Activated CD4-positive, alpha-beta T cell treated with anti-CD3 and anti-CD28 coated beads for 36 hours (primary cell): ENCODE measurements at regions not wholly inside any gene's neighbourhood (a gene's known extent, or its start where the extent isn't known, plus 50 kb on each side); places are given as distances from the start of the nearest gene placed in this dataset.
"Not testable (repeated sequence)": the region's sequence is repeated elsewhere in the genome, so short reads cannot be mapped to it uniquely, and the experiment has no call there.

ENCODE experiments used
- ATAC-seq: fragments of 200-7000 bp; cut with Tn5 transposase; one replicate; pipeline ENCODE4 v1.10.0; 2021; ENCODE audit warnings: mild to moderate bottlenecking, moderate library complexity
- CTCF ChIA-PET: fragments of 350-600 bp; sonication (Branson Sonifier 250); formaldehyde crosslinking; loops from one replicate; lab custom pipeline; 2021; ENCODE audit warnings: antibody characterized with exemption; lab: Charles Lee
- POLR2A ChIA-PET: fragments of 350-600 bp; sonication (Branson Sonifier 250); formaldehyde crosslinking; loops from one replicate; lab custom pipeline; 2021; ENCODE audit warnings: antibody characterized with exemption, inconsistent platforms; lab: Charles Lee
- DNase-seq: peaks from one replicate; pipeline ENCODE4 v3.0.0-alpha.2; 2020
- H3K27ac Mint-ChIP-seq: one replicate; pipeline ENCODE4 v1.8.0; 2021; ENCODE audit warnings: mixed read lengths
- H3K27me3 Mint-ChIP-seq: one replicate; pipeline ENCODE4 v1.8.0; 2021; ENCODE audit warnings: mixed read lengths
- H3K36me3 Mint-ChIP-seq: one replicate; pipeline ENCODE4 v1.8.0; 2021; ENCODE audit warnings: low read depth, mixed read lengths
- H3K4me1 Mint-ChIP-seq: one replicate; pipeline ENCODE4 v1.8.0; 2021; ENCODE audit warnings: mixed read lengths
- H3K4me3 Mint-ChIP-seq: one replicate; pipeline ENCODE4 v1.8.0; 2021; ENCODE audit warnings: mild to moderate bottlenecking, moderate library complexity, mixed read lengths
- H3K9me3 Mint-ChIP-seq: one replicate; pipeline ENCODE4 v1.8.0; 2021; ENCODE audit warnings: low read depth, mixed read lengths
- intact Hi-C, 2 experiments: fragments of 100-400 bp; cut with DNase I in 1 of 2; cut with micrococcal nuclease in 1 of 2; formaldehyde crosslinking; loops; one replicate each; pipeline versions ENCODE4 v1.14.2 to v1.15.1; 2022 to 2024; cut with DNase I, micrococcal nuclease

DNA sequence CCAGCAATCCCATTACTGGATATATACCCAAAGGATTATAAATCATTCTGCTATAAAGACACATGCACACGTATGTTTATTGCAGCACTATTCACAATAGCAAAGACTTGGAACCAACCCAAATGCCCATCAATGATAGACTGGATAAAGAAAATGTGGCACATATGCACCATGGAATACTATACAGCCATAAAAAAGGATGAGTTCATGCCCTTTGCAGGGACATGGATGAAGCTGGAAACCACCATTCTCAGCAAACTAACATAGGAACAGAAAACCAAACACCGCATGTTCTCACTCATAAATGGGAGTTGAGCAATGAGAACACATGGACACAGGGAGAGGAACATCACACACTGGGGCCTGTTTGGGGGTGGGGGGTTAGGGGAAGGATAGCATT, 90.8 kb upstream of the NTF3 start:
- H3K36me3 Mint-ChIP-seq, ATAC-seq, CTCF ChIA-PET, POLR2A ChIA-PET, H3K4me1 Mint-ChIP-seq, H3K27ac Mint-ChIP-seq, H3K9me3 Mint-ChIP-seq, H3K27me3 Mint-ChIP-seq, DNase-seq, H3K4me3 Mint-ChIP-seq, intact Hi-C loops: not testable (repeated sequence)

DNA sequence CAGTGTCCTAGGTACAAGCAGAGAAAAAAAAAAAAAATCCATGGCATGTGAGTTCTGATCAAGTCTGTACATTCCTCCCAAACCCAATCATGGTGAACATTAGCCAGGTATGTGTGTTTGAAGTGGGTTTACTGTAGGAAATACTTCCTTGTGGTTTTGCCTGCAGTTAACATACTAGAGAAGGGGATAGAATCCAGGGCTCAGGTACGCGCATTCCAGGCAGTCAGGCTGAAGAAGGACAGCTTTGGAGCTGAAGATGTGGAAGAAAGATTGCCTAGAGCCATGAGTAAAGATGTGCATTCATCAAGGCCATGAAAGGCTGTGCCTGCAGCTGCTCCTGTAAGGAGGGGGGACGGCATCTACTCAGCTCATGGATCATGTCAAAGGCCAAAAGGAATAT, 88.2 kb upstream of the NTF3 start:
- Mint-ChIP-seq H3K4me3 (no peak overlapping the region), H3K27ac (no peak overlapping the region), H3K36me3 (no peaks in the 10 kb centered on the region), H3K4me1 (no peaks in the 10 kb centered on the region), H3K27me3 (peaks cover 12% of the 10 kb centered on the region), H3K9me3 (no peaks in the 10 kb centered on the region)
- intact Hi-C loops: no loop called here
- POLR2A ChIA-PET: no interaction called here
- DNase-seq (no peak), ATAC-seq (no peak)
- CTCF ChIA-PET: interaction anchor here (0.6 kb wide), 1 partner anchor 21 kb away, joined by 3 read pairs; no protein-coding TSS in a partner anchor

GRCh38 chr12:5344131-5344530, 87.8 kb upstream of the NTF3 start:
- Mint-ChIP-seq H3K27me3 (peaks cover 12% of the 10 kb centered on the region), H3K4me3 (no peak overlapping the region), H3K27ac (no peak overlapping the region), H3K4me1 (no peaks in the 10 kb centered on the region), H3K36me3 (no peaks in the 10 kb centered on the region), H3K9me3 (no peaks in the 10 kb centered on the region)
- ATAC-seq (no peak), DNase-seq (no peak)
- ChIA-PET CTCF (interaction anchor here (0.5 to 0.6 kb wide), 2 partner anchors 22 to 180 kb away, joined by 3 read pairs; no protein-coding TSS in a partner anchor), POLR2A (no interaction called here)
- intact Hi-C loops: no loop called here

DNA sequence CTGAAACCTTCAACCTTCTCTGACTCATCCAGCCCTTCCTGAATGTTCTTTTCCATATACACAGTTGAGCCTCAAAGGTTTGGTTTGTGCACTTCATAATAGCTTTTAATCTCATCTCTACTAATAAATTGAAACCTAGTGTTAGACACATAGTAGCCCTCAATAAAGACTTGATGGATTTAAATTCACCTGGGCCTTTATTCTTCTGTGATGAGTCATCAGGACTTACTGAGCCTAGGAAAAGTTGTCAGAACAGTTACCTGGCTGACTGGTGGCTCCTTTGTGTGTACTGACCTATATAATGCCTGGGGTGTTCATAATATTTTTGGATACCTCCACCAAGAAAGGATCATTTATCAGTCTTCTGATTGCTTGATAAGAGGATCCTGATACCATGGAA, 86.4 kb upstream of the NTF3 start:
- no peak overlapping the region for H3K27ac Mint-ChIP-seq
- intact Hi-C loops: no loop called here

DNA sequence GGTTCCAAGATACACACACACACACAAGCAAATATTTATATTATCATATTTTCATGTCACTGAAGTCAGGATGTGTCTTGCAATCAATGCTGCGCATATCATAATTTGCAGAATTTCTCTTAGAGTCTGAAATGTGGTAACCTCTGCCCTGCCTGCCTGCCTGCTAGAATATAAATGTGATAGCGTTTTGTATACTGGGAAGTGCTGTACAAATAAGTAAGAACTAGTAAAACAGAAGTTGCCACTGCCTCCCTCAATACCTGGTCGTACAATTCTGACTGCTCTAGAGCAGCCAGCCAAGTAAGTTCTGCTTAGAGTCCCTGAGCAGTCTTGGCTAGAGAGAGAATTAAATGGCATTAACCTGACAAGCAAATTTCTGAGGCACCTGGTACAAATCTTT, 83.9 kb upstream of the NTF3 start:
- ChIA-PET CTCF (no interaction called here), POLR2A (no interaction called here)
- peaks cover 14% of the 10 kb centered on the region for H3K27me3 Mint-ChIP-seq
- intact Hi-C loops: no loop called here
- H3K27ac Mint-ChIP-seq: no peak overlapping the region
- no peak for DNase-seq
- no peak overlapping the region for H3K4me3 Mint-ChIP-seq
- peaks cover 8% of the 10 kb centered on the region for H3K9me3 Mint-ChIP-seq
- H3K36me3 Mint-ChIP-seq: no peaks in the 10 kb centered on the region
- no peak for ATAC-seq
- H3K4me1 Mint-ChIP-seq: no peaks in the 10 kb centered on the region

More for the DNA sequence above, 86.4 kb upstream of the NTF3 start:
- ChIA-PET POLR2A (no interaction called here), CTCF (no interaction called here)
- peaks cover 12% of the 10 kb centered on the region for H3K27me3 Mint-ChIP-seq
- no peak overlapping the region for H3K4me3 Mint-ChIP-seq
- no peaks in the 10 kb centered on the region for H3K4me1 Mint-ChIP-seq
- ATAC-seq: no peak
- no peaks in the 10 kb centered on the region for H3K36me3 Mint-ChIP-seq
- no peak for DNase-seq
- no peaks in the 10 kb centered on the region for H3K9me3 Mint-ChIP-seq

DNA sequence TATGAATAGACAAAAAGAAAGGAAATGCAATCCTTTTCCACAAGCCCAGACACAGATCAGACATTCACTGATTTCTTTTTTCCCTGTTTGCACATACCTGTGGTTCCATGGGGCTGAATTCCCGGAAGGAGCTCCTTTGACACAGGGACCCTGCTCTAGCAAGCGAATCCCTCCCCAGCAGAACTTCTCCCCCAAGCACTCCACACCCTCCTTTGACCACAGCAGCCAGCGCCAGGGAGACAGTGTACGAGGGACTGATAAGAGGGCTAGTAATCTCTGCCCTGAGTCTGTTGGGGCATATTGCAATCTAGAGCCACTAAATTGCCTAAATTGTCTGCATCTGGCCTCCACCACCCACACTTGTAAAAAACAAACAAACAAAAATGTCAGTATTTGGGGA, 83.4 kb upstream of the NTF3 start:
- ATAC-seq (no peak), DNase-seq (no peak)
- POLR2A ChIA-PET: no interaction called here
- intact Hi-C loops: no loop called here
- CTCF ChIA-PET: no interaction called here
- Mint-ChIP-seq H3K4me3 (no peak overlapping the region), H3K36me3 (no peaks in the 10 kb centered on the region), H3K4me1 (no peaks in the 10 kb centered on the region), H3K9me3 (peaks cover 12% of the 10 kb centered on the region), H3K27ac (no peak overlapping the region), H3K27me3 (peaks cover 14% of the 10 kb centered on the region)

GRCh38 chr12:5364036-5364770, 67.7 kb upstream of the NTF3 start:
- Mint-ChIP-seq H3K27me3 (peaks cover 2% of the 10 kb centered on the region), H3K4me1 (no peaks in the 10 kb centered on the region), H3K27ac (no peak overlapping the region), H3K4me3 (no peak overlapping the region), H3K9me3 (no peaks in the 10 kb centered on the region), H3K36me3 (no peaks in the 10 kb centered on the region)
- DNase-seq (no peak), ATAC-seq (no peak)
- intact Hi-C loops: no loop called here
- ChIA-PET CTCF (no interaction called here), POLR2A (no interaction called here)

DNA sequence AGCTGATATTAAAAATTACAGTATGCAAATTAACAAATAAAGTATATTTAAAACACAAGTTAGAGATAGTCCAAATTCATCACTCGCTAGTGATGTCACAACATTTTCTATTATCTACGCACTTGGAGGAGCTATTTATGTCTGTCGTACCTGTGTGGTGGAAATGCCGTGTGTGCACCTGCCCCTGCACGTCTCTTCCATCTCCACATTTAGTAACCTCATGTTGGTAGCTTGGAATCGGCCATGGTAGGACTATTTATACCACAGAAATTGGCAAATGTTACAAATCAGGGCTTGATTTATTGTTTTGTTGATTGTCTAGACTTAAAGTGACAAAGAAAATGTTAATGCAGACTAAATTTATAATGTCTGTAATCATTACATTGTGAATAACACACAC, 62.6 kb upstream of the NTF3 start:
- intact Hi-C loops: no loop called here
- no peak for DNase-seq
- ATAC-seq: no peak
- no peaks in the 10 kb centered on the region for H3K4me1 Mint-ChIP-seq
- POLR2A ChIA-PET: no interaction called here
- H3K36me3 Mint-ChIP-seq: no peaks in the 10 kb centered on the region
- no peaks in the 10 kb centered on the region for H3K9me3 Mint-ChIP-seq
- no peak overlapping the region for H3K27ac Mint-ChIP-seq
- no peak overlapping the region for H3K4me3 Mint-ChIP-seq
- CTCF ChIA-PET: no interaction called here
- peaks cover 2% of the 10 kb centered on the region for H3K27me3 Mint-ChIP-seq

DNA sequence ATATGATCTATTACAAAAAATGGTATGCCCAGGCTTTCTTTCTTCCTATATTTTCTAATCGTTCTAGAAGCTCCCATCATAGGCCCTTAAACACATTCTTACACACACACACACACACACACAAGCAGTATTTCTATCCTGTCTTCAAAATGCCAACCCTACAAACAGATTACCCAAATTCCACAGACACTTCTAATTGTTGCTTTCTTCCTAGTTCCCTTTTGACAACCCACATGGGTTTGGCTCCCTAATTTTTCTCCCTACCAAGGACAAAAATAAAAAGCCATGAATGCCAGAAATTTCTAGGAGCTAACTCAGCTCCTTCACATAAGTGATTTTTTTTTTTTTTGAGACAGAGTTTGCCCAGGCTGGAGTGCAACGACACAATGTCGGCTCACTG, 60.3 kb upstream of the NTF3 start:
- Mint-ChIP-seq H3K4me3 (no peak overlapping the region), H3K4me1 (no peaks in the 10 kb centered on the region), H3K36me3 (no peaks in the 10 kb centered on the region), H3K27ac (no peak overlapping the region), H3K27me3 (no peaks in the 10 kb centered on the region), H3K9me3 (no peaks in the 10 kb centered on the region)
- POLR2A ChIA-PET: no interaction called here
- ATAC-seq (no peak), DNase-seq (no peak)
- CTCF ChIA-PET: no interaction called here
- intact Hi-C loops: no loop called here

- DNase-seq (no peak), ATAC-seq (no peak)
- Mint-ChIP-seq H3K27ac (no peak overlapping the region), H3K27me3 (no peaks in the 10 kb centered on the region), H3K9me3 (no peaks in the 10 kb centered on the region), H3K4me3 (no peak overlapping the region), H3K36me3 (no peaks in the 10 kb centered on the region), H3K4me1 (no peaks in the 10 kb centered on the region)
- CTCF ChIA-PET: no interaction called here
- POLR2A ChIA-PET: no interaction called here
- intact Hi-C loops: no loop called here
Observed at GRCh38 chr12:5374713-5375112, 57.2 kb upstream of the NTF3 start.

GRCh38 chr12:5375547-5376295, 56.2 kb upstream of the NTF3 start:
- Mint-ChIP-seq H3K4me1 (no peaks in the 10 kb centered on the region), H3K9me3 (no peaks in the 10 kb centered on the region), H3K27ac (no peak overlapping the region), H3K36me3 (no peaks in the 10 kb centered on the region), H3K27me3 (no peaks in the 10 kb centered on the region), H3K4me3 (no peak overlapping the region)
- DNase-seq (no peak), ATAC-seq (no peak)
- ChIA-PET POLR2A (no interaction called here), CTCF (no interaction called here)
- intact Hi-C loops: no loop called here

DNA sequence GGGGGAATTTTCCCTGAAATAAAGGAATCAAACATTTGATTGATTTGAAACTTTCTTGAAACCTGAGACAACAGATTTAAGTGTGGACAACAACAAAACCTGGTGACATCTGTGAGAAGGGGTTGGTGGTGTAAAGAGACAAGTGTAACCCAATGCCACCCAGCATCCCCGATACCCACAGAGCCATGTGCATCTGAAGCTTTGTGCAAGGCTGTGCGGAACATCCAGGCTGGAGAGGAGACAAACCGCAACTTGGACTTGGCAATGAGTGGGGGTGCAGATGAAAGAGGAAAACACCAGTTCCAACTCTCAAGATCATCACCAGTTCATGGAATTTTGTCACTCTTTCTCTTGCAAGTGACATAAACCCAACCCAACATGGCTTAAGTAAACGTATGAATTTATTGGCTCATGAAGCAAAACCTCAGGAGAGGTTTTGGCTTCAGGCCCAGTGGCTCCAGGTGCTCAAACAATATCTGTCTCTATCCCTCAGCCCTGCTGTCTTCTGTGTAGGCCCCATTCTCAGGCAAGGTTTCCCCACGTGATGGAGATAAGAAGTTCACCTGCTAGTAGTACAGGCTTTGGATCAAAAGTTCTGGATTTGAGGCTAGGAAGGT, 55.2 kb upstream of the NTF3 start:
- POLR2A ChIA-PET: no interaction called here
- no peak for DNase-seq
- intact Hi-C loops: no loop called here
- no peaks in the 10 kb centered on the region for H3K36me3 Mint-ChIP-seq
- ATAC-seq: no peak
- no peak overlapping the region for H3K27ac Mint-ChIP-seq
- no peaks in the 10 kb centered on the region for H3K9me3 Mint-ChIP-seq
- H3K27me3 Mint-ChIP-seq: no peaks in the 10 kb centered on the region
- H3K4me1 Mint-ChIP-seq: no peaks in the 10 kb centered on the region
- no peak overlapping the region for H3K4me3 Mint-ChIP-seq
- CTCF ChIA-PET: interaction anchor here (0.6 kb wide), 1 partner anchor 179 kb away, joined by 3 read pairs; no protein-coding TSS in a partner anchor
